Stimulated activated CD4-positive, alpha-beta T cell treated with anti-CD3 and anti-CD28 coated beads, Interleukin-15, amount 100 ng/mL, for 1 hour (primary cell): ENCODE measurements at regions not wholly inside any gene's neighbourhood (a gene's known extent, or its start where the extent isn't known, plus 50 kb on each side); places are given as distances from the start of the nearest gene placed in this dataset.

Source experiments
- DNase-seq, 2 donors: peaks; one replicate each; pipeline ENCODE4 v3.0.0-alpha.2; 2020; ENCODE audit warnings: low read depth in 1 of 2, low spot score in 1 of 2

- DNase-seq: no peak
These were observed 320.1 kb downstream of the SLC4A3 start for GRCh38 chr2:219947575-219947974.

GRCh38 chr2:219949053-219949452 lies 321.6 kb downstream of the SLC4A3 start:
- DNase-seq: no peak

DNA sequence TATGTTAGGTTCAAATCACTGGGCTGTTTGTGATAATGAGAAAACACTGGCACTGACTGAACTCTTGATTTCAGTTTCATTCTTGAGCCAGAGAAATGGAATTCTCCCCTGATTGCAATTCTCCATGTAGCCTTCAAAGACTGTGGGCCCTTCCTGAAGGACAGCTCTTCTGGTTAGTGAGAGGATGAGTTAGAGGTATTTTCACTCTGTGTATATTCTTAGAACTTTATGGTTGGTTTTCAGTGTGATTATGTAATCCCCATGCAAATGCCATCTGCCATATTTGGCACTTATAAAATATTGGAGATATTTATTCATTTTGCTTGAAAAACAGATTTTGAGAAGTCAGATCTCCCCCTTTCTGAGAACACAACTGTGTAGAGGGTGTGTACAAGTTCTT lies 323.7 kb downstream of the SLC4A3 start:
- DNase-seq: no peak

DNA sequence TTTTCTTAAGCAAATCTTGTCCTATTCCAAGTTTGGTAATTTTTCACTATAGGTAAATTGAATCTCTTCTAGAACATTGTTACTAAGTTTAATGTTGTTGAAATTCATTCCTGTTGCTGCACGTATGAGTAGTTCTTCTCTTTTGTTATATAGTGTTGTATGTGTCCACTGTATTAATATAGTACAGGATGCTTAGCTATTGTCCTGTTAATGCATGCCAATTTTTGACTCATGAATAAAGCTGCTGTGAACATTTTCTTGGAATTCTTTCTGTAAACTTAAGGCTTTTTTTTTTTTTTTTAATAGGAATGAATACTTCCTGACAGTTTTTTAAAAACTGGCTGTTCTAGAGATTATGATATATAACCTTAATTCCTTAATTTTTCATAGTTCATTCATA lies 326.9 kb downstream of the SLC4A3 start:
- DNase-seq: no peak

DNA sequence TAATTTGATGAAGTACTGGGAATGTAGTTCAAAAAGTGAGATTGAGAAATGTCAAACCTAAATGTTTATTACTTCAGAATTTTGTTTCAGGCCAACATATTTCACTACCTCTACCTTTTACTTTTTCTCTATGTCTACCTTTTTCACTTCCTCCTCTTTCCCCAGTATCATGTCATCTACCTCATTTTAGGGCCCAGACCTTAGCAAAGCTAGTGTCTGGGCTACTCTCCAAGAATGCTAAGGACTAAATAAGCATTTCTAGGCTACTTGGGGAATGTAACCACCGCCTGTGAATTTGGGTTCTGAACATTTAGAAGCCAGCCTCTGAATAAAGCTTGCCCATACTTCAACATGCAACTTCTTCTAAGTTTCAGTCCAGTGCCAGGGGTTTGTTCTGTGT lies 330.4 kb downstream of the SLC4A3 start:
- no peak for DNase-seq

DNA sequence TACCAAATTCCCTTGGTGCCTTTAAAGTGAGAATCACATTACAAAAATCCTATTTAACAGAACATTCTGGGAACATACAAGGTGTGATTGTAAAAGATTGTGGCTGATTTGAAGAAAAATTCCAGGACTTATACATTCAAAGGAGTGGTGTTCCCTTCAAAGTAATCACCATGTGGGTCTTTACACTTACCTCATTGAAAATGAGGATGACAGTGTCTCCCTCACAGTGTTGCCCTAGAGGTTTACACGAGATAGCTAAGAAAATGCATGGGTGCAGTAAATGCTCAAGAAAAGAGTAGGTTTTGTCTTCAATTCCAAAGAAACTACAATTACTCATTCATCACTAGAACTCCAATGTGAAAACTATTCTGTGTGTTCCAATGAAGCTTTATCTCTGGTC lies 331.5 kb downstream of the SLC4A3 start:
- no peak for DNase-seq

DNA sequence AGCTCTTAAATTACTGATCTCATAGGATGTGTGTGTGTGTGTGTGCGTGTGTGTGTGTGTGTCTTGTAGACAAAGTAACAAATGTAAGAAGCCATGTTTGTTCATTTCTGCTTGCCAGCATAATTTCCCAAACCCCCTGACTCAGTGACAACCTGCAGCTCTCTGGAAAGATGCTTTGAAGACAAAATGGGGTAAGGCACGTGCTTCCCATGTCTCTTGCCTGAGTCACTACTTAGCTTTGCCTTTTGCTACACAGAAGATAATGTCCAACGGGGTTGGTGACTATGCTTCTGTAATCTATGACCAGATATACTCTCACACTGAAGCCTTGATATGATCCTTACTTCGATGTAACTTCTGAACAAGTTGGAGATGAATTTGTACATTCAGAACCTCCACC lies 332.0 kb downstream of the SLC4A3 start:
- DNase-seq: no peak

DNA sequence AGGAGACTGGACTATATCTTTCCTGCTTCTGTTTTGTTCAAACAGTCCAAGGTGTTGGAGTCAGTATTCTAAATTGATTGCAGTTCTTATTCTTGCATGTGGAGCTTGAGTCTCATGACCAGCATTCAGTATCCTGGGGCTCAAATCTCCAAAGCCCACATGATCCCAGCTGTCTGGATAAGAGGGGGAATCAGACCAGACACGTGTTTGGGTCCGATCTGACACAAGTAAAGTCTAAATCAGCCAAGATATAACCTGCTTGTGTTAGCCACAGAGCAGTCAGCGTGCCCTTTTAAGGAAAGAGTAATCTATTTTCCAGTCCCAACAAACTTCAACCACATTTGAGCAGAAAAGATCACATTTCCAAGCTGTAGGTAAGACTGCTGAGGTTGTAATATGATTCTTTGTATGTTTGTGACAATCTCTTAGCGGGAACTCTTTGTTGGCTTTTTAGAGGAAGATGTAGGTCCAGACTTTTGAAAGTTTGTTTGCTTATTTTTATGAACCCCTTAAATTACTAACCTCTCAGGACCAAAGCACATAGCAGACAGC lies 334.6 kb downstream of the SLC4A3 start:
- DNase-seq: no peak

- DNase-seq: no peak
These were observed 335.4 kb downstream of the SLC4A3 start for GRCh38 chr2:219962801-219963200.

- no peak for DNase-seq
These were observed 338.1 kb downstream of the SLC4A3 start for GRCh38 chr2:219965287-219966194.

DNA sequence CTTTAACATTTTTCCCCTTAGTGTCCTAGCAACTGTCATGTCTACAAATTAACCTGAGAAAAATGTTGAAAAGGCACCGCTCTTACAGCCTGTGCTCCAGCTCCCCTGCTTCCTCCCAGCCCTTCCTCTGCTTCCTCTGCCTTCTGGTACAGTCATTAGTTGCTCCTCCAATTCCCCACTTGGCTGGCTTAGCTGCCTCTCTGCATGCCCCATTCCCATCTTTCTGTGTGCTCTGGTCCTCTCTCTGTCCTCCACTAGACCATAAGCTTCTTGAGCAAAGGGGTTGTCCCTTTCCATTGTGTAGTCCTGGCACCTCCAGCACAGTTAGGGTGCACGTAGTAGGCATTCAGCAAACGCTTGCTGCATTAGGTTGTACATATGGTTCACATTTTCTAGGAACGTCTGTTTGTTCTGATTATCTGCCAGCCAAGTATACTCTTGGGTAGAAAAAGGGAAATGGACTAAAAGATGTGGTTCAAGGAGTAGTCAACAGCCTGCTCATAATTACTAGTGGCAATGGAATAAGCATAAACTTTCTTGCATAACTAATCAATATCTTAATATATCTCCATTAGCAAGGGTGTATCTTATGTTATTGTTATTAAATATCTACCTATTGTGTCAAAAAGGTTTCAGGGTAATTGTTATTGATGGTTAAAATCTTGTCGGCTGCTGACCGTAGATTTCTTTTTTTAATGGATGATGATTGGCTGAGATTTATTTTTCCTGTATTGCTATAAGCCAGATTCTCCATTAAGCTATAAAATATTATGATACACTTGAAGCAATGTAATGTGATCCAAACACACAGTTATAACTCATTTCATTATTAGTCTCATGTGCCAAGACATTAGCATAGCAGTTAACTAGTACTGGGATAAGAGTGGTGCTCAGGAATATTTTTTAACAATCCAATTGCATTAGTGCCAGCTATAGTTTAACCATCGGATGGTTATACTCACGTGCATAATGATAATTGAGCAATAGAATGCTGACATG lies 340.1 kb downstream of the SLC4A3 start:
- no peak for DNase-seq

- DNase-seq: no peak
These were observed 341.4 kb downstream of the SLC4A3 start for GRCh38 chr2:219968685-219969345.

DNA sequence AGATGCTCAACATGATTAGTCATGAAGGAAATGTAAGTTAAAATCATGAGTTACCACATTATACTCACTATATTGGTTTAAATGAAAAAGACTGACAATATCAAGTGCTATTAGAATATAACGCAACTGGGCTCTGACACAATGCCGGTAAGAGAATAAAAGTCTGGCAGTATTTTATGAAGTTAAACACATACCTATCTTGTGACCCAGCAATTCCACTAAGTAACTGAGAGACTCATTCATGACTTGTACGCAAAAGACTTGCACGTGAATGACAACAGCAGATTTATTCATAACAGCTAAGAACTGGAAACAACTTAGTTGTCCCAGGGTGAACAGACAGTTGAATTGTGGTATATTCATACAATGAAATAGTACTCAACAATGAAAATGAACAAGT lies 342.1 kb downstream of the SLC4A3 start:
- no peak for DNase-seq

DNA sequence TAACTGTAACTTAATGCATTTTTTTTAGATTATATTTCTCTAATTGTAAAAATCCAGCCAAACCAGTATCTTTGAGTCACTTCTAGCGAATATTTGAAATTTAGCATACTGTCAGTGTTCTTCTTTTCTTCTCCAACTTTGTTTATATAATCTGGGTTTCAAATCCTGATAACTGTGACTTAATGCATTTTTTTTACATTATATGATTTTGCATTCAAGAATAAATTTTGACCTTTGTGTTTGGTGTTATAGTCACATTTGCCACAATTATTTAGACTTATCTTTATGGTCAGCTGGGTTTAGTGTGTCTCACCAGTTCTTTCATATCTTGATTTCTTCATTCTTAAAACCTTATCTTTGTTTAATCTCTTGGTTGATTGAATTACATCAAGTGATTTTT lies 345.7 kb downstream of the SLC4A3 start:
- DNase-seq: no peak

- DNase-seq: no peak
These were observed 349.4 kb downstream of the SLC4A3 start for GRCh38 chr2:219976871-219977270.

DNA sequence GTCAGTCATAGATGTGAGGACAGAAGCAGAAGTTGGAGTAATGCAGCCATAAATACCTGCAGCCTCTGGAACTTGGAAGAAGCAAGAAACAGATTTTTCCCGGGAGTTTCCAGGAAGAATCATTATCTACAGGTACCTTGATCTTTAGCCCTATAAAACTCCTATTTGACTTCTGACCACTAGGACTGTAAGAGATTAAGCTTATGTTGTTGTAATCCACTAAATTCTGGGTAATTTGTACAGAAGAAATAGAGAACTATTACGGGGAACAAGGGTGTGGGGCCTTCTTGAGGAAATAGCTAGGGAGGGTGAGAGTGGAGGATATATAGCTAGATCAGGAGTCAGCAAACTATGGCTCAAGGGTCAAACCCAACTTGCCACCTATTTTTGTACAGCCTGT lies 353.2 kb downstream of the SLC4A3 start:
- no peak for DNase-seq

GRCh38 chr2:219983836-219984235 lies 356.4 kb downstream of the SLC4A3 start:
- DNase-seq: no peak

DNA sequence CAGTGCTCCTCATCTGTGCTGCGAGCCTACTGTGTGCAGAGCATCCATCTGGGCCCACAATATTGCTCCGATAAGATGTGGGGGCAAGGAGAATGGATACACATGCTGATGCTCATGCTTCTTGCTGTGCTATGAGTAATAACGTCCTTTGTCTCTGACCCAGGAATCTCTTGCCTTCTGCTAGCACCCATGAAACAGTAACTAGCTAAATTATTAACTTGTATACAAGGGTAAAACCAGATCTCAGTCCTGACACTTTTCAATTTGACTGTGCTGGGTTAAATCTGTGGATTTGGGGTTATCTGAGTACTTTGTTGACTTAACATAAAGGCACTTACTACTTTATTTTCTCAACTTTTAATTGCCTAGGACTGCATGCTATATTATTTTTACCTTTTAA lies 357.6 kb downstream of the SLC4A3 start:
- no peak for DNase-seq

DNA sequence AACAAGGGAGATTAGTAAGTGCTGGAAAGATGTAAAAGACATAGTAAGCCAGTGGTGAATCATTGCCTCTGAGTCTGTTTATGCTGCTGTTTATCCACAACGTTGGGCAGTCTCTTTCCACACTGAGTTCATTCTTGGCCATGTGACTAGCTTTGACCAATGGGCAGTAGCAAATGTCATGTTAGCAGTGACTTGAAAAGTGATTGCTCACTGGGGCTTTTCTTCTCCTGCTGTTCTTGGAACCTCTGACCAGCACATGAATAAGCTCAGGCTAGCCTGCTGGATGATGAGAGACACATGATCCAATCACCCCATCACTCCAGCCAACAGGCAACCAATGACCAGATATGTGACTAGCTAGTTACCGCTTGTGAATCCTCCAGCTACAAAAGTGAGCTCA lies 360.4 kb downstream of the SLC4A3 start:
- DNase-seq: no peak

GRCh38 chr2:219989744-219990143 lies 362.3 kb downstream of the SLC4A3 start:
- no peak for DNase-seq

DNA sequence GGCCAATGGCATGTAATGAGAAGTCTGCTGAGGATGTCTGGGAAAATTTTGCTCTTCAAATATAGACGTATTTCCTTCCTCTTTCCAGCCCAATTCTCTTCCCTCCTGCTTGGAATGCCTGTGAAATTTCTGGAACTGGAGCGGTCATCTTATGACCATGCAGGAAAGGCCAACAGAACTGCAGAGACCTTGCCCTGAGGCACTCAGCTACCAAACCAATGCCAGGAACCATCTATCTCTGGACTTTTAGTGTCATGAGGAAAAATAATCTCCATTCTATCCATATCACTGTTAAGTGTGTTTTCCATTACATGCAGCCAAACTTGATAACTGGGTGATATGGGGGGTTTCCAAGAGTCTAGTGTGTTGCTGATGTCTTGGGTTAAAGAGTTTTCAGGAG lies 363.7 kb downstream of the SLC4A3 start:
- DNase-seq: no peak
